ENCODE measurements at regions not wholly inside any gene's neighbourhood (a gene's known extent, or its start where the extent isn't known, plus 50 kb on each side); places are given as distances from the start of the nearest gene placed in this dataset.
A peak's percentile ranks its signal among the peaks of the same experiment; 100 is the strongest.

DNA sequence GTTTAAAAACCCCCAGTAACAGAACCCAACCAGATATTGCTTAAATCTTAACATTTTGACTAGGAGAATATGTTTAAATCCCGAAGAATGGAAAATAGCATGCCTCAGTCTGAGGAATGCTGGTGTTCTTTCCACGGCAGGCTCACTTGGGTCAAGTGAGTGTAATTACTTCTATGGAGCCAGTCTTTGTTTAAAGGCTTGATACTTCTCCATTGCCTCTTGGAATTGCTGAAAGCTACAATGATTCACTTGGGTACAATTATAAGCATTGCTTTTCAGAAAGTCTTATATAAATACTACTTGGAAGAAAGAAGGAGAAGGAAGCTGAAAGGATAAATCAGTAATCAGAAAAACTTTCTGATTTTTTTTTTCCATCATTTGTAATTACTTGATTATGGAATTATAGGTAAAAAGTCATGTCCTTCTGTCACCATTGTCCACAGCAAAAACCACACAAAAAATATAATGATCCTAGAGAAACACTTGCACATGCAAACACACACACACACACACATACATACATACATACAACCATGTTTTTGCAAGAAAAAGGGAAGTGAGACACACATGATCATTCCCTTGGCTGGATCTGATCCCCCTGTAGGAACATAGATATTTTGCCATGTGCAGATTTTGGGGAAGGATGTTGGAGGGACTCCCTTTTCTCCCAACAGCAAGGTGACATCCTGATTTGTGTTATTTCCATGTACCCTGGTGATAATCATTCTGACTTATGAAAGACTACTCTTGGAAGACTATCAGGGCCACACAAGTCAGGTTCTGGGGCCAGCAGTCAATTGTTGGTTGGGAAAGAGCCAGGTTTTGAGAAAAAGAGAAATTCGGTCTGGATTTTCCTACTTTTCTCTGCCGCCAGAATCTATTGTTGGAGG, 396.0 kb upstream of the BTBD3 start:
- intact Hi-C loops (cut with micrococcal nuclease; ENCODE audit: unreplicated experiment): no loop called here
- Histone ChIP-seq H3K27ac (ENCODE audit: control insufficient read depth, insufficient read depth) (no peak overlapping the region), H3K27me3 (replicated peaks in 1 of 2; ENCODE audit: control insufficient read depth in 2 of 2, insufficient read depth in 2 of 2, low read length in 1 of 2) (no peaks in the 10 kb centered on the region), H4K20me1 (ENCODE audit: control insufficient read depth, insufficient read depth) (no peaks in the 10 kb centered on the region), H3K4me2 (ENCODE audit: control insufficient read depth, insufficient read depth) (no peak overlapping the region), H3K79me2 (ENCODE audit: control insufficient read depth, insufficient read depth, low read length) (no peaks in the 10 kb centered on the region), H3K9ac (ENCODE audit: control insufficient read depth, insufficient read depth, low read length) (no peak overlapping the region), H3K4me3 (no peak overlapping the region), H2AFZ (ENCODE audit: control insufficient read depth, low read depth, low read length) (no peak overlapping the region), H3K4me1 (ENCODE audit: control insufficient read depth, insufficient read depth, low read length) (no peaks in the 10 kb centered on the region), H3K36me3 (ENCODE audit: control insufficient read depth in 2 of 2, insufficient read depth in 2 of 2, low read length in 1 of 2) (no peaks in the 10 kb centered on the region), H3K9me3 (replicated peaks; ENCODE audit: control insufficient read depth, insufficient read depth, low read length) (no peaks in the 10 kb centered on the region; the same call in 2 of the 3 replicates)
- ChIA-PET CTCF (interaction anchor here (1.1 kb wide), 1 partner anchor 97 kb away, joined by 3 read pairs; no protein-coding TSS in a partner anchor), RAD21 (ENCODE audit: unreplicated experiment) (interaction anchor here (1.3 kb wide), 1 partner anchor 65 kb away, joined by 3 read pairs; no protein-coding TSS in a partner anchor), SMC1A (ENCODE audit: uncharacterized antibody, unreplicated experiment) (interaction anchor here (1.4 to 2.1 kb wide), 3 partner anchors 10 to 31 kb away, joined by 3 to 5 read pairs (median 4); no protein-coding TSS in a partner anchor), POLR2A (no interaction called here)
- WGBS (ENCODE audit: insufficient coverage, insufficient replicate concordance, low lambda C conversion rate, missing lambda C conversion rate): 31% methylated on average over 4 of the region's 4 CpGs
- DNase-seq (ENCODE audit: low read depth, low spot score) (no peak), FAIRE-seq (no peak), ATAC-seq (no peak)
- no TSS peak for BruUV-seq (replicated peaks)
- TF ChIP-seq IKZF1 (conservative IDR thresholded peaks at IDR 0.05): peak; percentile 43; the same call in 1 of the 2 replicates
- peak; percentile 75 for TF ChIP-seq SPI1 (IDR thresholded peaks at IDR 0.05; ENCODE audit: borderline replicate concordance, insufficient read depth, low read depth, low read length)
- TF ChIP-seq IKZF2 (IDR thresholded peaks at IDR 0.05): peak; percentile 54 to 62; a peak in 2 of 4 replicates
- TF ChIP-seq SREBF1 (IDR thresholded peaks at IDR 0.05; ENCODE audit: low read length): no peak
- in situ Hi-C loops (cut with MboI): no loop called here

DNA sequence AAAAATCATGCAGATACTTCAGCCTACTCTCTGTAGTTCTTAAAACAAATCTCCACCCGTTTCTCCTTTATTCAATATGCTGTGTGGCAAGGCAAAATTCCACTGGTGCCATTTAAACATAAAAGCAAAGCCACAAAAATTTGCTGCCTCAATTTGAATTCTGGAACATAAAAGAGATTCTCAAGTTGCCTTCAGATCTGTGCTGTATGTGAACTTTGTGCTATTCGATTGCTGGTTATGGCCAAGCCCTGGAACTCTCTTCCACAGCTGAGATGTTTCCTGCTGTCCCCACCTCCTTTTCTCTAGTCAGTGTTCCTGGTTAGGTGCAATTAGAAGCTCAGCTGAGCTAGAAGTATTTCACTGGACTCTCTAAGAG, 395.3 kb upstream of the BTBD3 start:
- Histone ChIP-seq H3K4me3 (no peak overlapping the region), H3K9me3 (replicated peaks; ENCODE audit: control insufficient read depth, insufficient read depth, low read length) (no peaks in the 10 kb centered on the region; the same call in 2 of the 3 replicates), H4K20me1 (ENCODE audit: control insufficient read depth, insufficient read depth) (no peaks in the 10 kb centered on the region), H3K27ac (ENCODE audit: control insufficient read depth, insufficient read depth) (no peak overlapping the region), H3K9ac (ENCODE audit: control insufficient read depth, insufficient read depth, low read length) (no peak overlapping the region), H2AFZ (ENCODE audit: control insufficient read depth, low read depth, low read length) (no peak overlapping the region), H3K4me2 (ENCODE audit: control insufficient read depth, insufficient read depth) (no peak overlapping the region), H3K79me2 (ENCODE audit: control insufficient read depth, insufficient read depth, low read length) (no peaks in the 10 kb centered on the region), H3K27me3 (replicated peaks in 1 of 2; ENCODE audit: control insufficient read depth in 2 of 2, insufficient read depth in 2 of 2, low read length in 1 of 2) (no peaks in the 10 kb centered on the region), H3K36me3 (ENCODE audit: control insufficient read depth in 2 of 2, insufficient read depth in 2 of 2, low read length in 1 of 2) (no peaks in the 10 kb centered on the region), H3K4me1 (ENCODE audit: control insufficient read depth, insufficient read depth, low read length) (no peaks in the 10 kb centered on the region)
- ATAC-seq: no peak
- CTCF ChIA-PET: no interaction called here
- BruUV-seq (replicated peaks): no TSS peak
- in situ Hi-C loops (cut with MboI): no loop called here
- FAIRE-seq: no peak
- no peak for DNase-seq (ENCODE audit: low read depth, low spot score)
- POLR2A ChIA-PET: no interaction called here
- RAD21 ChIA-PET (ENCODE audit: unreplicated experiment): interaction anchor here (0.6 kb wide), 1 partner anchor 191 kb away, joined by 3 read pairs; no protein-coding TSS in a partner anchor
- SMC1A ChIA-PET (ENCODE audit: uncharacterized antibody, unreplicated experiment): no interaction called here
- intact Hi-C loops (cut with micrococcal nuclease; ENCODE audit: unreplicated experiment): no loop called here
- 0% methylated on average over 2 of the region's 2 CpGs for WGBS (ENCODE audit: insufficient coverage, insufficient replicate concordance, low lambda C conversion rate, missing lambda C conversion rate)
- no peak for TF ChIP-seq GABPA (IDR thresholded peaks at IDR 0.05; ENCODE audit: low read depth)
- TF ChIP-seq BRCA1 (IDR thresholded peaks at IDR 0.05; ENCODE audit: low read depth, low read length): no peak
- no peak for TF ChIP-seq EED (IDR thresholded peaks at IDR 0.05; ENCODE audit: low read depth)
- no peak for TF ChIP-seq SMARCA5 (IDR thresholded peaks at IDR 0.05)
- TF ChIP-seq, protein P1, sequence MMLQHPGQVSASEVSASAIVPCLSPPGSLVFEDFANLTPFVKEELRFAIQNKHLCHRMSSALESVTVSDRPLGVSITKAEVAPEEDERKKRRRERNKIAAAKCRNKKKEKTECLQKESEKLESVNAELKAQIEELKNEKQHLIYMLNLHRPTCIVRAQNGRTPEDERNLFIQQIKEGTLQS (IDR thresholded peaks at IDR 0.05; ENCODE audit: borderline replicate concordance, extremely low read depth, low read depth, low read length): no peak
- TF ChIP-seq, protein P2, sequence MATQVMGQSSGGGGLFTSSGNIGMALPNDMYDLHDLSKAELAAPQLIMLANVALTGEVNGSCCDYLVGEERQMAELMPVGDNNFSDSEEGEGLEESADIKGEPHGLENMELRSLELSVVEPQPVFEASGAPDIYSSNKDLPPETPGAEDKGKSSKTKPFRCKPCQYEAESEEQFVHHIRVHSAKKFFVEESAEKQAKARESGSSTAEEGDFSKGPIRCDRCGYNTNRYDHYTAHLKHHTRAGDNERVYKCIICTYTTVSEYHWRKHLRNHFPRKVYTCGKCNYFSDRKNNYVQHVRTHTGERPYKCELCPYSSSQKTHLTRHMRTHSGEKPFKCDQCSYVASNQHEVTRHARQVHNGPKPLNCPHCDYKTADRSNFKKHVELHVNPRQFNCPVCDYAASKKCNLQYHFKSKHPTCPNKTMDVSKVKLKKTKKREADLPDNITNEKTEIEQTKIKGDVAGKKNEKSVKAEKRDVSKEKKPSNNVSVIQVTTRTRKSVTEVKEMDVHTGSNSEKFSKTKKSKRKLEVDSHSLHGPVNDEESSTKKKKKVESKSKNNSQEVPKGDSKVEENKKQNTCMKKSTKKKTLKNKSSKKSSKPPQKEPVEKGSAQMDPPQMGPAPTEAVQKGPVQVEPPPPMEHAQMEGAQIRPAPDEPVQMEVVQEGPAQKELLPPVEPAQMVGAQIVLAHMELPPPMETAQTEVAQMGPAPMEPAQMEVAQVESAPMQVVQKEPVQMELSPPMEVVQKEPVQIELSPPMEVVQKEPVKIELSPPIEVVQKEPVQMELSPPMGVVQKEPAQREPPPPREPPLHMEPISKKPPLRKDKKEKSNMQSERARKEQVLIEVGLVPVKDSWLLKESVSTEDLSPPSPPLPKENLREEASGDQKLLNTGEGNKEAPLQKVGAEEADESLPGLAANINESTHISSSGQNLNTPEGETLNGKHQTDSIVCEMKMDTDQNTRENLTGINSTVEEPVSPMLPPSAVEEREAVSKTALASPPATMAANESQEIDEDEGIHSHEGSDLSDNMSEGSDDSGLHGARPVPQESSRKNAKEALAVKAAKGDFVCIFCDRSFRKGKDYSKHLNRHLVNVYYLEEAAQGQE (IDR thresholded peaks at IDR 0.05; ENCODE audit: low read depth, low read length): no peak

All from GM12878 (cell line).